Testis (tissue), 2 donors: ENCODE measurements at regions not wholly inside any gene's neighbourhood (a gene's known extent, or its start where the extent isn't known, plus 50 kb on each side); places are given as distances from the start of the nearest gene placed in this dataset.

ENCODE experiments used
- DNase-seq: peaks from one replicate; pipeline ENCODE4 v3.0.0-alpha.2; 2019
- H3K27ac ChIP-seq, 2 donors: fragments of 200-600 bp; sonication (generic); one replicate each; pipeline ENCODE4 v1.5.1; 2019
- H3K27me3 ChIP-seq: fragments of 200-600 bp; sonication (generic); one replicate; pipeline ENCODE4 v1.5.1; 2019
- H3K36me3 ChIP-seq: fragments of 200-600 bp; sonication (generic); one replicate; pipeline ENCODE4 v1.5.1; 2017; ENCODE audit warnings: low read depth; ENCODE audit errors: missing control alignments
- H3K4me1 ChIP-seq: fragments of 200-600 bp; sonication (generic); one replicate; pipeline ENCODE4 v1.5.1; 2019
- H3K4me3 ChIP-seq, 2 donors: fragments of 200-600 bp; sonication (generic); one replicate each; pipeline ENCODE4 v1.5.1; 2017 to 2019
- H3K9me3 ChIP-seq: fragments of 200-600 bp; sonication (generic); one replicate; pipeline ENCODE4 v1.5.1; 2017
- POLR2A ChIP-seq: fragments of 450-650 bp; IDR thresholded peaks from one replicate; pipeline ENCODE4 v1.6.1; 2017; ENCODE audit warnings: antibody characterized with exemption, mild to moderate bottlenecking, moderate library complexity
- WGBS, 2 donors: methylation state at CpG; one replicate each; pipeline ENCODE4 v1.1.5; 2018; 5-methylcytosine and 5-hydroxymethylcytosine counted together
- intact Hi-C: fragments of 100-400 bp; cut with DNase I; formaldehyde crosslinking; loops from one replicate; pipeline ENCODE4 v1.15.1; 2023; ENCODE audit warnings: low total_unique reads
- TF ChIP-seq, protein P1 (sequence below), 3 experiments: fragments of 450-650 bp in 2 of 3; fragments of 200-600 bp in 1 of 3; sonication (generic) in 1 of 3; IDR thresholded peaks; one replicate each; pipeline ENCODE4 v1.5.1; 2016 to 2019; ENCODE audit warnings: antibody characterized with exemption in 3 of 3, mild to moderate bottlenecking in 2 of 3, moderate library complexity in 1 of 3

DNA sequence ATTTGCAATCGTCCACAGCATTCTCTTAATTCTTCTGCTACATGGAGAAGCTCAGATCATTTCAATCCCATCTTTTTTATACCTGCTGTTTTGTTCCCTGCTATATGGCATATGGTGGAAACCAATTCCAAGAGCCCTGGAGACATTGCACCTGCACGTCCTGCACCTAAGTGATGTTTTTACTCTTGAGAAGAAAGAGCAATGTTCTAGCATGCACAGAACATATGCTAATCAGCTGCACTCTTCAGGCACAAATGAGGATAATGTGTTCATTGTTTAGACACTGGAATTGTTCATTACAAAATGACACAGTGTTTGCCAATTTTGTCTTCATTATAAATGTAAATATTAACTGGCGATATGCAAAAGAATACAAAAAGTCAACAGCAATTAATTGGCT is 935.8 kb downstream of the TLE4 start:
- intact Hi-C loops, result no loop called here
- DNase-seq, result no peak
- no peak for TF ChIP-seq POLR2A
- TF ChIP-seq, protein P1, sequence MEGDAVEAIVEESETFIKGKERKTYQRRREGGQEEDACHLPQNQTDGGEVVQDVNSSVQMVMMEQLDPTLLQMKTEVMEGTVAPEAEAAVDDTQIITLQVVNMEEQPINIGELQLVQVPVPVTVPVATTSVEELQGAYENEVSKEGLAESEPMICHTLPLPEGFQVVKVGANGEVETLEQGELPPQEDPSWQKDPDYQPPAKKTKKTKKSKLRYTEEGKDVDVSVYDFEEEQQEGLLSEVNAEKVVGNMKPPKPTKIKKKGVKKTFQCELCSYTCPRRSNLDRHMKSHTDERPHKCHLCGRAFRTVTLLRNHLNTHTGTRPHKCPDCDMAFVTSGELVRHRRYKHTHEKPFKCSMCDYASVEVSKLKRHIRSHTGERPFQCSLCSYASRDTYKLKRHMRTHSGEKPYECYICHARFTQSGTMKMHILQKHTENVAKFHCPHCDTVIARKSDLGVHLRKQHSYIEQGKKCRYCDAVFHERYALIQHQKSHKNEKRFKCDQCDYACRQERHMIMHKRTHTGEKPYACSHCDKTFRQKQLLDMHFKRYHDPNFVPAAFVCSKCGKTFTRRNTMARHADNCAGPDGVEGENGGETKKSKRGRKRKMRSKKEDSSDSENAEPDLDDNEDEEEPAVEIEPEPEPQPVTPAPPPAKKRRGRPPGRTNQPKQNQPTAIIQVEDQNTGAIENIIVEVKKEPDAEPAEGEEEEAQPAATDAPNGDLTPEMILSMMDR (IDR thresholded peaks at IDR 0.05), result no peak
- WGBS, 2 donors, result 52 to 86% methylated on average over 3 of the region's 3 CpGs
- Histone ChIP-seq H3K27ac (no peak overlapping the region), H3K27me3 (no peaks in the 10 kb centered on the region), H3K36me3 (no peaks in the 10 kb centered on the region), H3K4me1 (no peaks in the 10 kb centered on the region), H3K9me3 (no peaks in the 10 kb centered on the region), H3K4me3 (no peak overlapping the region)

DNA sequence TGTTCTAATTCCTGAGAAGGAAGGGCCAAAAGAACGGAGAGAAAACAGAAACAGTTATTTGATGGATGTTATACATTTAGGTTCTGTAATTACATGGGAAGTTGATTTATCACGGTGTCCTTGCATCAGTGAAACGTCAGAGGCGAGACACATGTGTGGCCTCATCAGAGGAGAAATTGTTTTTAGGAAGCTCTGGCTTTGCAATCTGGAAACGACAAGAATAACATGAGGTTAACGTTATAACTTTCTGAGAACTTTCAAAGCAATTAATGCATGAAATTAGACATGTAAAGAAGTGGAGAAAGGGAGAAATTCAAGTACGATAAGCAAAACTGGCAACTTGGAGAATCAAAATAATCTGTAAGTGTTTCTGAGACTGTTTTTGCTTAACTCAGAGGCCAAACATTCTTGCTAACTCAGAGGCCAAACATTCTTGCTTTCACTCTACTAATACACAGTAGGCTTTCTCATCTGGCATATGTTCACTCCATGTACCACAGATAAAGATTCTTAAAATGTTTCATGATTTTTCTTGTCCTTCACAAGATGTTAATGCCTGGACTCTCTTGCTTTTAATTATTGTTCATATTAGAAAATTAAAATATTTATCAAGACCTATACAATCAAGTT is 933.0 kb downstream of the TLE4 start:
- H3K4me1 ChIP-seq, result no peaks in the 10 kb centered on the region
- WGBS, 2 donors, result 36 to 46% methylated on average over 7 of the region's 7 CpGs
- no peak for DNase-seq
- no peaks in the 10 kb centered on the region for H3K36me3 ChIP-seq
- TF ChIP-seq, protein P1 (IDR thresholded peaks at IDR 0.05), result no peak
- TF ChIP-seq POLR2A, result no peak
- H3K27ac ChIP-seq, result no peak overlapping the region
- no peaks in the 10 kb centered on the region for H3K27me3 ChIP-seq
- intact Hi-C loops, result no loop called here
- no peak overlapping the region for H3K4me3 ChIP-seq
- H3K9me3 ChIP-seq, result no peaks in the 10 kb centered on the region

DNA sequence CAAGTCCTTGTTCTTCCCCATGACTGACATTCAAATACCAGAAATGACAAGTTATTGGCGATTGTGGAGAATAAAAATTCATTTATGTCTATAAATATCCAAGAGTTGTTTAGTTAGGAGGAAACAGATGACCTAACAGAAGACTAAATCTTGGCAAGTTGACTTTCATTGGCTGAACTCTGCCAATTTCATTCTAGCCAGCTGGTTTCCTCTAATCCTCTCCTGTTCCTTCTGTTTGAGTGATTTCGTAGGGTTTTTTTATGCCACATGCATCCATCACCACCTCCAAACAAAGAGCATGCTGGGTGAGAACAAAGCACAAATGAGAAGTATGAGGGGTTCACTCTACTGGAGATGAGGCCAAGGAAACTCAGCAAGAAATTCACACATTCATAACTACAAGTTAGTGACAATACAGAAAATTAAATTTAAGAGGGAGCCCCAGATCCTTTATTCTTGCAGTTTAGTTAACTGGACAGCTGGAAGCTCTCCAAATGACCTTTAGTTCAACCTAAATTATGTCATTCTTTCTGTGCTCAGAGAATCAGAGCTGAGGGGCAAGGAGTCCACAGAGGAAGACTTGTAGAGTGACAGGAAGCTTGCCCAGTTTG is 932.0 kb downstream of the TLE4 start:
- no peak for DNase-seq
- H3K27me3 ChIP-seq, result no peaks in the 10 kb centered on the region
- no peaks in the 10 kb centered on the region for H3K9me3 ChIP-seq
- H3K36me3 ChIP-seq, result no peaks in the 10 kb centered on the region
- H3K27ac ChIP-seq, result no peak overlapping the region
- intact Hi-C loops, result no loop called here
- no peaks in the 10 kb centered on the region for H3K4me1 ChIP-seq
- TF ChIP-seq POLR2A, result no peak
- TF ChIP-seq, protein P1 (IDR thresholded peaks at IDR 0.05), result no peak
- WGBS, 2 donors, result 58 to 62% methylated on average over 2 of the region's 2 CpGs
- no peak overlapping the region for H3K4me3 ChIP-seq

DNA sequence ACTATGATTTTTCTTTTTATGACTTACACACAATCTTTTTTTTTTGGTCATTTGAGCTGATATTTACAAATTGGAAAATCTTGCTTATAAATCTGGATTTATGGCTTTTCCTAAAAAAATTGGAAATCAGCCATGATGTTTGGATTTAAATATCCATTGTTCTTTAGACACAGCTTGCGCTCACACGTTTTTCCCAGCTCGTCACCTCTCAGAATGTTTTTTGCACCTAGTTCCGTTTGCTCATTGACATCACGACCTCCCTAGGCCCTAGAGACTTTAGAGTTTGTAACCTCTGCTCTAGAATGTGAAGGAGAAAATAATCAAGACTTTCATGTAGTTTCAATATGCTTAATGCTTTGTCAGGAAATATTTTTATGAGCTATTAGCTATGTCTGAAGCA is 930.5 kb downstream of the TLE4 start:
- Histone ChIP-seq H3K4me1 (no peaks in the 10 kb centered on the region), H3K27ac (no peak overlapping the region), H3K4me3 (no peak overlapping the region), H3K27me3 (no peaks in the 10 kb centered on the region), H3K9me3 (no peaks in the 10 kb centered on the region), H3K36me3 (no peaks in the 10 kb centered on the region)
- intact Hi-C loops, result no loop called here
- TF ChIP-seq POLR2A, result no peak
- TF ChIP-seq, protein P1 (IDR thresholded peaks at IDR 0.05), result no peak
- DNase-seq, result no peak
- 69 to 81% methylated on average over 5 of the region's 5 CpGs for WGBS, 2 donors

DNA sequence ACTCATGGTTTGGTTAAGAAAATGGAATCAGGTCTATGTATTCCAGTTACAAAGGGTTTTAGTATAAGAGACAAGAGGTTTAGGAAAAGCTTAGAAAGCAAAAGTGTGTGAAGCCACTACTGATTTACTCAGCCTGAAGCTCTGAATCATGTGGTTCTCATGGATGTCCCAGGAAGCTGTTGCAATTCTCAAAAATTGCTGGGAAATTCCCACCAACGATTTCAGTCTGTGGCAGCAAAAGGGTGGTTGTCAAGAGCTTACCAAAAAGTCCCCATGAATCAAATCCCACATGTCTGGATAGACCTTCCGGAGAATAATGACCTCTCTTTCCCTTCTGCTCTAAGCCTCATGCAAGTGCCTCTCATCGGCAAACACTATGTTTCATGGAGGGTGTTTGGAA is 929.9 kb downstream of the TLE4 start:
- H3K27me3 ChIP-seq, result no peaks in the 10 kb centered on the region
- no peak overlapping the region for H3K27ac ChIP-seq
- intact Hi-C loops, result no loop called here
- no peak for TF ChIP-seq POLR2A
- TF ChIP-seq, protein P1 (IDR thresholded peaks at IDR 0.05), result no peak
- no peak overlapping the region for H3K4me3 ChIP-seq
- 65 to 71% methylated on average over 3 of the region's 3 CpGs for WGBS, 2 donors
- H3K4me1 ChIP-seq, result no peaks in the 10 kb centered on the region
- DNase-seq, result no peak
- no peaks in the 10 kb centered on the region for H3K36me3 ChIP-seq
- H3K9me3 ChIP-seq, result no peaks in the 10 kb centered on the region
